ENCODE measurements at regions not wholly inside any gene's neighbourhood (a gene's known extent, or its start where the extent isn't known, plus 50 kb on each side); places are given as distances from the start of the nearest gene placed in this dataset.

GRCh38 chr13:34004676-34005075 lies 186.7 kb downstream of the RFC3 start:
- no peak for DNase-seq

- DNase-seq = no peak
Measured at GRCh38 chr13:34006011-34006410, 188.1 kb downstream of the RFC3 start.

- DNase-seq = no peak
Measured at GRCh38 chr13:34011552-34012085, 193.7 kb downstream of the RFC3 start.

- no peak for DNase-seq
Measured at GRCh38 chr13:34012382-34012781, 194.4 kb downstream of the RFC3 start.

GRCh38 chr13:34013061-34013460 lies 195.1 kb downstream of the RFC3 start:
- no peak for DNase-seq

- no peak for DNase-seq
Measured at GRCh38 chr13:34017231-34017630, 199.3 kb downstream of the RFC3 start.

GRCh38 chr13:34019870-34020269 lies 201.9 kb downstream of the RFC3 start:
- no peak for DNase-seq

- no peak for DNase-seq
Measured at GRCh38 chr13:34020388-34020787, 202.4 kb downstream of the RFC3 start.

GRCh38 chr13:34021619-34022018 lies 203.7 kb downstream of the RFC3 start:
- DNase-seq = no peak

- DNase-seq = no peak
Measured at GRCh38 chr13:34025746-34026145, 207.8 kb downstream of the RFC3 start.

GRCh38 chr13:34026308-34026707 lies 208.4 kb downstream of the RFC3 start:
- DNase-seq = no peak

GRCh38 chr13:34028496-34029442 lies 210.8 kb downstream of the RFC3 start:
- no peak for DNase-seq

- no peak for DNase-seq
Measured at GRCh38 chr13:34030782-34031181, 212.8 kb downstream of the RFC3 start.

- no peak for DNase-seq
Measured at GRCh38 chr13:34031610-34032009, 213.7 kb downstream of the RFC3 start.

GRCh38 chr13:34034411-34034810 lies 216.5 kb downstream of the RFC3 start:
- DNase-seq = no peak

GRCh38 chr13:34035178-34035577 lies 217.2 kb downstream of the RFC3 start:
- no peak for DNase-seq

GRCh38 chr13:34035676-34036325 lies 217.9 kb downstream of the RFC3 start:
- no peak for DNase-seq

- DNase-seq = no peak
Measured at GRCh38 chr13:34037636-34038540, 219.9 kb downstream of the RFC3 start.

- DNase-seq = no peak
Measured at GRCh38 chr13:34038541-34039068, 220.7 kb downstream of the RFC3 start.

GRCh38 chr13:34039678-34040077 lies 221.7 kb downstream of the RFC3 start:
- no peak for DNase-seq

- no peak for DNase-seq
Measured at GRCh38 chr13:34040863-34041262, 222.9 kb downstream of the RFC3 start.

GRCh38 chr13:34044041-34044440 lies 226.1 kb downstream of the RFC3 start:
- no peak for DNase-seq

GRCh38 chr13:34044660-34045080 lies 226.7 kb downstream of the RFC3 start:
- DNase-seq = no peak

All from CD4-positive, alpha-beta T cell treated with Interleukin-21 for 1 hour (primary cell).